ENCODE measurements at regions not wholly inside any gene's neighbourhood (a gene's known extent, or its start where the extent isn't known, plus 50 kb on each side); places are given as distances from the start of the nearest gene placed in this dataset.

- no peak for TF ChIP-seq CTCF (IDR thresholded peaks at IDR 0.05)
- no peak for TF ChIP-seq REST (IDR thresholded peaks at IDR 0.05; ENCODE audit: insufficient read depth in 1 of 2, low read depth in 2 of 2, low read length in 1 of 2)
Observed at GRCh38 chr2:142723236-142723635, 154.2 kb upstream of the KYNU start.
